ENCODE measurements at regions not wholly inside any gene's neighbourhood (a gene's known extent, or its start where the extent isn't known, plus 50 kb on each side); places are given as distances from the start of the nearest gene placed in this dataset.

- H3K4me1 ChIP-seq (replicated peaks): no peaks in the 10 kb centered on the region
- H3K36me3 ChIP-seq: no peaks in the 10 kb centered on the region
- no peaks in the 10 kb centered on the region for H3K9me3 ChIP-seq
- no peak overlapping the region for H3K4me3 ChIP-seq
- WGBS: 44% methylated on average over 6 of the region's 6 CpGs
- intact Hi-C loops (cut with DNase I): no loop called here
- no peak for DNase-seq (ENCODE audit: low spot score)
- no peak overlapping the region for H3K27ac ChIP-seq
- TF ChIP-seq POLR2AphosphoS5 (IDR thresholded peaks at IDR 0.05) (no peak), CTCF (IDR thresholded peaks at IDR 0.05) (no peak), POLR2A (IDR thresholded peaks at IDR 0.05) (no peak)
- H3K27me3 ChIP-seq (replicated peaks; ENCODE audit: insufficient read depth): no peaks in the 10 kb centered on the region
These were observed 328.4 kb upstream of the GNAI1 start for GRCh38 chr7:79806161-79806734.

GRCh38 chr7:79790656-79791262, 337.3 kb upstream of the MAGI2 start:
- DNase-seq (ENCODE audit: low spot score): no peak
- Histone ChIP-seq H3K9me3 (no peaks in the 10 kb centered on the region), H3K36me3 (no peaks in the 10 kb centered on the region), H3K4me3 (no peak overlapping the region), H3K27ac (no peak overlapping the region), H3K27me3 (replicated peaks; ENCODE audit: insufficient read depth) (no peaks in the 10 kb centered on the region), H3K4me1 (replicated peaks) (no peaks in the 10 kb centered on the region)
- intact Hi-C loops (cut with DNase I): no loop called here
- TF ChIP-seq POLR2AphosphoS5 (IDR thresholded peaks at IDR 0.05) (no peak), CTCF (IDR thresholded peaks at IDR 0.05) (no peak), POLR2A (IDR thresholded peaks at IDR 0.05) (no peak)
- 25% methylated on average over 6 of the region's 6 CpGs for WGBS

- no peaks in the 10 kb centered on the region for H3K4me1 ChIP-seq (replicated peaks)
- H3K27ac ChIP-seq: no peak overlapping the region
- no peaks in the 10 kb centered on the region for H3K9me3 ChIP-seq
- no peak for TF ChIP-seq CTCF (IDR thresholded peaks at IDR 0.05)
- TF ChIP-seq POLR2A (IDR thresholded peaks at IDR 0.05): no peak
- no peak for TF ChIP-seq POLR2AphosphoS5 (IDR thresholded peaks at IDR 0.05)
- no peak for DNase-seq (ENCODE audit: low spot score)
- H3K36me3 ChIP-seq: no peaks in the 10 kb centered on the region
- no peaks in the 10 kb centered on the region for H3K27me3 ChIP-seq (replicated peaks; ENCODE audit: insufficient read depth)
- H3K4me3 ChIP-seq: no peak overlapping the region
- 37% methylated on average over 2 of the region's 2 CpGs for WGBS
- intact Hi-C loops (cut with DNase I): no loop called here
These were observed 336.3 kb upstream of the MAGI2 start for GRCh38 chr7:79789584-79790345.

GRCh38 chr7:79787623-79788022, 334.2 kb upstream of the MAGI2 start:
- H3K27me3 ChIP-seq (replicated peaks; ENCODE audit: insufficient read depth): no peaks in the 10 kb centered on the region
- TF ChIP-seq POLR2A (IDR thresholded peaks at IDR 0.05): no peak
- no peak for TF ChIP-seq POLR2AphosphoS5 (IDR thresholded peaks at IDR 0.05)
- TF ChIP-seq CTCF (IDR thresholded peaks at IDR 0.05): no peak
- intact Hi-C loops (cut with DNase I): no loop called here
- H3K4me1 ChIP-seq (replicated peaks): no peaks in the 10 kb centered on the region
- 72% methylated on average over 3 of the region's 3 CpGs for WGBS
- H3K27ac ChIP-seq: no peak overlapping the region
- DNase-seq (ENCODE audit: low spot score): no peak
- H3K4me3 ChIP-seq: no peak overlapping the region
- no peaks in the 10 kb centered on the region for H3K9me3 ChIP-seq
- no peaks in the 10 kb centered on the region for H3K36me3 ChIP-seq

Measured in prostate gland (tissue), 2 donors.